Esophagus (tissue), 2 donors: ENCODE measurements at regions not wholly inside any gene's neighbourhood (a gene's known extent, or its start where the extent isn't known, plus 50 kb on each side); places are given as distances from the start of the nearest gene placed in this dataset.
"Not testable (repeated sequence)": the region's sequence is repeated elsewhere in the genome, so short reads cannot be mapped to it uniquely, and the experiment has no call there.

Source experiments
- H3K27ac ChIP-seq, 2 donors: one replicate each; pipeline ENCODE4 v1.5.1; 2013; ENCODE audit warnings: low read depth in 2 of 2, mild to moderate bottlenecking in 2 of 2, inconsistent platforms in 1 of 2, low read length in 1 of 2, moderate library complexity in 1 of 2
- H3K27me3 ChIP-seq, 2 donors: one replicate each; pipeline ENCODE4 v1.6.1; 2013; ENCODE audit warnings: low read length in 2 of 2, control low read depth in 1 of 2, mild to moderate bottlenecking in 1 of 2; ENCODE audit not compliant: insufficient read depth in 2 of 2, control insufficient read depth in 1 of 2
- H3K36me3 ChIP-seq, 2 donors: one replicate each; pipeline ENCODE4 v1.6.1; 2013; ENCODE audit warnings: low read length in 1 of 2; ENCODE audit not compliant: control insufficient read depth in 2 of 2, insufficient read depth in 2 of 2
- H3K4me1 ChIP-seq, 2 donors: one replicate each; pipeline ENCODE4 v1.6.1; 2013; ENCODE audit warnings: low read length in 1 of 2; ENCODE audit not compliant: control insufficient read depth in 2 of 2, insufficient read depth in 2 of 2
- H3K4me3 ChIP-seq, 2 donors: one replicate each; pipeline ENCODE4 v1.5.1; 2013; ENCODE audit warnings: low read length in 2 of 2, mild to moderate bottlenecking in 2 of 2, low read depth in 1 of 2, moderate library complexity in 1 of 2
- H3K9me3 ChIP-seq, 2 donors: one replicate each; pipeline ENCODE4 v1.6.1; 2013; ENCODE audit warnings: mild to moderate bottlenecking in 2 of 2, low read depth in 1 of 2, low read length in 1 of 2, moderate library complexity in 1 of 2; ENCODE audit not compliant: control insufficient read depth in 2 of 2, insufficient read depth in 1 of 2
- WGBS, 2 donors: extraction: QIAGEN DNeasy Blood & Tissue Kit; methylation state at CpG; one replicate each; pipeline ENCODE4 v1.1.7; 2013; 5-methylcytosine and 5-hydroxymethylcytosine counted together
- donor health status: healthy with polysubstance abuse.
- donor health status: Bipolar disorder and iron deficiency.

DNA sequence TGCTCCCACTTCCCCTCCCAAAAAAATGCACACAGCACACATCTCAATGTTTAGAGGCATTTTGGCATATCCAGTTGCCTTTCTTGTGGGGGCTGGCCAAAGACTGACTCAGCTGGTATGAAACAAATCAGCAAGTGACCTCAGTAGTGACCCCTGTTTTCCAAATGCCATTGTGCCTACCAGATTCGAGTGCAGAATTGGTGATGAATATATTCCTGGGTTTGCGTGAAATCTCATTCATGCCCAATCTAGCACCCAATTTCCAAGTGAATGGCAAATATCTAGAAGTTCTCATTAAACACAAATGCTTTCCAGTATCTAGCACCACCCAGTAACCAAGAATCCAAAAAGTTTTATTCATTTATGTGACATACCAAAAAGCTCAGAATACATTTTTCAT lies 83.6 kb downstream of the FOXD4L6 start:
- not testable (repeated sequence) for H3K4me3 ChIP-seq, H3K9me3 ChIP-seq, H3K4me1 ChIP-seq, H3K27ac ChIP-seq, H3K27me3 ChIP-seq, H3K36me3 ChIP-seq
- WGBS, 2 donors = 82 to 84% methylated on average over 2 of the region's 2 CpGs

DNA sequence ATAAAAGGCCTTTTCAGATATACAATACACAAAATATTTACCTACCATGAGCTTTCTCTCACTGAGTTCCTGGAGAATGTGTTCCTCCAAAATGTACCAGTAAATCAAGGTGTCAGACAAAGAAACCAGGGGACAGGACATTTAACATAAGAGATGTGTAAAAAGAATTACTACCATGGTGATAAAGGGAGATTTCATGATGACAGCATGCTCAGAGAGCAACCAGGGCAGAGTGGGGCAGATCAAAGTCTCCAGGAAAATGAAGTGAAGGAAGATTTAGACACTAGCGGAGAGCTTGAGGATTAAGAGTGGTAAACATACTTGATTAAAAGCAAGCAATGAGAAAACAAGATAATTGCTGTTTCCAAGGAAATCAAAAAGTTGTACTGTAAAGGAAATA lies 85.0 kb downstream of the FOXD4L6 start:
- no CpG with 5 or more reads among the region's 1 CpG for WGBS, 2 donors
- not testable (repeated sequence) for H3K4me1 ChIP-seq, H3K9me3 ChIP-seq, H3K4me3 ChIP-seq, H3K27me3 ChIP-seq, H3K36me3 ChIP-seq, H3K27ac ChIP-seq

DNA sequence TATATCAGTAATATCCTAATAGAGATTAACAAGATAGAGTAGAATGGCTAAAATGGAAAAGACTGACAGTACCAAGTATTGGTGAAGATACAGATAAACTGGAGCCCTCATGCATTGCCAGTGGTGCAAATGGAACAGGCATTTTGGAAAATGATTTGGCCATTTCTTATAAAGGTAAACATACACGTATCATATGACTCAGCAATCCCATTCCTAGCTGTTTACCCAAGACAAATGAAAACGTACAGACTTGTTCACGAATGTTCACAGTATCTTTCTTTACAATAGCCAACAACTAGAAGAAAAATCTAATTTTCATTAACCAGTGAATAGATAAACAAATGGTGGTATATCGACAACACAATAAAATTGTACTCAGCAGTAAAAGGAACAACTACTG lies 86.4 kb downstream of the FOXD4L6 start:
- not testable (repeated sequence) for H3K9me3 ChIP-seq, H3K27ac ChIP-seq, H3K4me3 ChIP-seq, H3K27me3 ChIP-seq, H3K4me1 ChIP-seq, H3K36me3 ChIP-seq
- WGBS, 2 donors = 52 to 59% methylated on average over 4 of the region's 4 CpGs

DNA sequence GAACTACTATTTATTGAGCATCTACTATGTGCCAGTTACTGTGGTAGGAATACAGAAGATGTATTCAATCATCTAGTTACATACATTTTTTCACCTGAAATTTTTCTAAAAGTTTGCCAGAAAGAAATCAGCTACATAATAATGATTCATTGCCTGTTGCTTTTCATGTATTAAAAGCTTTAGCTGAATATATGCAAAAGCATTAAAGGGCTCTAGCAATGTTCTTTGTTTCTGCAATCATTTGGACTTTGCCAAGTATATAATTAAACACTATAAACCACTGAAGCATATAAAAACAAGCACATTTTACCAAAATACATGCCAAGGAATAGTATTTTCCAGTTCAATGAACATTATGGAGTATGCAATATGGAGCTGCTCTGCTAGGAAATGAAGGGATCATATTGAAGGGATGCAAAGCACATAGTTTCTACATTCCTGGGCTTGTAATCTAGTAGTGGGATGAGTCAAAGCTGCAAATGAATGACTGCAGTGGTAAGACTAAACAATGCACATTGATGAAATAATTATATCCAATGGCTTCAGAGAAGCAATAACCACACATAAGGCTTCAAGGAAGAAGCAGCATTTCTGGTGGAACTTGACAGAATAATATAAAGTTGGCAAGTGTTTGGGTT lies 87.7 kb downstream of the FOXD4L6 start:
- H3K4me1 ChIP-seq, H3K27me3 ChIP-seq, H3K9me3 ChIP-seq, H3K4me3 ChIP-seq, H3K27ac ChIP-seq, H3K36me3 ChIP-seq: not testable (repeated sequence)

DNA sequence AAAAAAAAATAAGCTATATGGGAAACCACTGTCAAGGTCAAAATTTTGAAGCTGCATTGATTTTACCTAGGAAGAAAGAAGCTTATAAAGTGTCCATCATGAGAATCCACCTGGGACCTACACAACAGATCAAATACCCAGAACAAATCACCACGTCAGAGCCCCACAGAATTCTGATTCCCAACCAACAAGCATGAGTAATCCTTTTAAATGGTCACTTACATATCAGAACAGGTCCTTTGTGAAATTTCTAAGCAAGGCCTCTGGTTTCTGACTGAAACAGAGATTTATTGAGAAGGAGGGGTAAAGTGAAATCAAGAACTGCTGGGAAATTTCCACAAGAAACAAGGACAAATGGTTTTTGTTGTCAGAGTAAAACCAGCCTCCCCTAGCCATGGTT lies 93.2 kb downstream of the FOXD4L6 start:
- not testable (repeated sequence) for H3K4me3 ChIP-seq, H3K4me1 ChIP-seq, H3K27ac ChIP-seq, H3K27me3 ChIP-seq, H3K36me3 ChIP-seq, H3K9me3 ChIP-seq
- 81 to 87% methylated on average over 1 of the region's 1 CpG for WGBS, 2 donors

DNA sequence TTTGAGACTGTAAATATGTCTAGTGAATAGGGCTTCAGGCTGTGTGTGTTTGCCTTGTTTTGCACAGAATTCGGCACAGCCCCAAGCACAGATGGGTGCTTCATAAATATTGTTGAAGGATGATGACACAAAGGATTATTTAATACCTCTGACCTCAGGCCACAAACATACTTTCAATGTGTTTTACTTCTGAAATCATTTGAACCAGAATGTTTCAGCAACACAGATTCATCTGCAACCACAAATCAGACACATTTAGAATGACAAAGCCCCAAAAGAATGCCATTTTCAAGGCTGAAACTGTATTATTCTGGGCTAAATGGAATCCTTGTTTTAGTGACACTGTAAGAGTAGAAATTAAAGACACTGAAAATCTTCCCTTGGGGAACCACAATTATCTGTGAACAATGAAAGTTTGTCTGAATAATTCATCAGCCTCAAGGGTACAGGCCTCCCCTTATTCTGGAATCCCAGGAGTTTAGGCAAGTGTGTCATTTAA lies 93.7 kb downstream of the FOXD4L6 start:
- H3K4me3 ChIP-seq, H3K27ac ChIP-seq, H3K36me3 ChIP-seq, H3K9me3 ChIP-seq, H3K27me3 ChIP-seq, H3K4me1 ChIP-seq: not testable (repeated sequence)
- 35 to 71% methylated on average over 1 of the region's 1 CpG for WGBS, 2 donors

DNA sequence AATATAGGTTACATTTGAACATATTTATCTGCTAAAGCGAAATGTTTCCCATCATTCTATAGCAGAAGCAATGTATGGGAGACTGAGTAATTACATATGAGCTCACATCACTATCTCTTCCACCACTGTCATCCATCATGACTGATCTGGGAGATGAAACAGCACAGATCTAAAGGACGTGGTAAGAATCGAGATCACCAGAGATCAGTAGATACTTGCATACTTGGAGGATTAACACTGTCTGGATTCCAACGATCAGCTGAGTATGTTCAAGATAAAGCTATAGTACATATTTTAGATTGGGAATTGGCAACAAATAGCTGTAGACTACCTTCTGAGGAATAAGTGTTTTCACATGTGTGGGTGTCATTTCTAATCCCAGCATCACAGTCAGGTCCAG lies 94.6 kb downstream of the FOXD4L6 start:
- WGBS, 2 donors = 79 to 80% methylated on average over 4 of the region's 4 CpGs
- H3K27ac ChIP-seq, H3K9me3 ChIP-seq, H3K4me3 ChIP-seq, H3K4me1 ChIP-seq, H3K27me3 ChIP-seq, H3K36me3 ChIP-seq: not testable (repeated sequence)

DNA sequence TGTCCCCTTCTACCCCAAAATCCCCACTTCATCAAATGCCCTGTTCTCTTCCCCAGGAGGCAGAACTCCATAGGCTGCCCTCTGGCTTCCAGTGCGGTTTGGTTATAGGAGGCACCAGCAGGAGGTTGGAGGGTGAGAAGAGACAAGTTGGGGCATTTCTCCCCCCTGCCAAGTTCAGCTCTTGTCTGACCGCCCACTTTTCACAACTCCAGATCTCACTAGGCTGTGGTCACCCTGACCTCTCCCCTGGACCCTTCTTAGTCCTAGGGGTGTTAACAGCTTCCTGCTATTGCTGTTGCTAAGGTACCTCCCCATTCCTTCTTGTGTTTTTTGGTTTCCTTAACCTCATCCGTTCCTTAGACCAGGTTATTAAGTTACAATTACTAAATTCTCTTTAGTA lies 95.1 kb downstream of the FOXD4L6 start:
- 78 to 81% methylated on average over 3 of the region's 3 CpGs for WGBS, 2 donors
- H3K4me3 ChIP-seq, H3K36me3 ChIP-seq, H3K4me1 ChIP-seq, H3K27ac ChIP-seq, H3K27me3 ChIP-seq, H3K9me3 ChIP-seq: not testable (repeated sequence)

DNA sequence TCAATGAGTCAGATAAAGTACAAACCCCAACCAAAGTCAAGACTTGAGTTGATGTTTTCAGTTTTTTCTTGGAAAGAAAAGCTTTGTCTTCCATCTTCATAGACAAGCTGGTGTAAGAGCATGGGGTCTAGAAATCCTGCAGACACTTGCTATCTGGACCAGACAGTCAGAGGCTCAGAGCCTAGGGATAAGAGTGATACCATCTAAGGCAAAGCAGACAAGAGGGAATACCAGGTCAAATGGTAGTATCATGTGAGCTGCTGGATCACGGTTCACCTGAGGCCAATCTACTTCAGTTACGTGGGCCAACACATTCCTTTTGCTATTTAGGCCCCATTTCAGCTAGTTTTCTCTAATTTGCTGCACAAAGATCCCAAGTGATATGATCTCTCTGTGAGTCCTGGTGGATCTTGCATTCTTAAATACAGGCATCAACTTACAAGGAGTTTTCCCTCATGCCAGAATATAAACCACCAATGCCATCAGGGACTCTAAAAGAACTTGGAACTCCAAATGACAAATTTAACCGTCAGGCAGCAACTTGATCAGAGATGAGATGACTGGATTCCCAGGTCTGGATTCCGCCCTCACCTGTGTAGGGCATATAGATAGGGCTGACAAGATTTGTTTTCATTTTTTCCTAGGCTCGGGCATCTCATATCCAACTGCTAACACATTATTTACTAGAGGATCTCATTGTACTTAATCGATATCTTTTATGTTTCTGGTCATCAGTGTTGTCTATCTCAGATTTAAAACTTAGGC lies 101.4 kb downstream of the FOXD4L6 start:
- H3K9me3 ChIP-seq, H3K4me3 ChIP-seq, H3K27ac ChIP-seq, H3K27me3 ChIP-seq, H3K4me1 ChIP-seq, H3K36me3 ChIP-seq: not testable (repeated sequence)
- 85 to 88% methylated on average over 6 of the region's 6 CpGs for WGBS, 2 donors

DNA sequence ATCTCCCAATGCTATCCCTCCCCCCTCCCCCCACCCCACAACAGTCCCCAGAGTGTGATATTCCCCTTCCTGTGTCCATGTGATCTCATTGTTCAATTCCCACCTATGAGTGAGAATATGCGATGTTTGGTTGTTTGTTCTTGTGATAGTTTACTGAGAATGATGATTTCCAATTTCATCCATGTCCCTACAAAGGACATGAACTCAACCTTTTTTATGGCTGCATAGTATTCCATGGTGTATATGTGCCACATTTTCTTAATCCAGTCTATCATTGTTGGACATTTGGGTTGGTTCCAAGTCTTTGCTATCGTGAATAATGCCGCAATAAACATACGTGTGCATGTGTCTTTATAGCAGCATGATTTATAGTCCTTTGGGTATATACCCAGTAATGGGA lies 106.1 kb downstream of the FOXD4L6 start:
- not testable (repeated sequence) for H3K27ac ChIP-seq, H3K4me3 ChIP-seq, H3K27me3 ChIP-seq, H3K36me3 ChIP-seq, H3K4me1 ChIP-seq, H3K9me3 ChIP-seq
- 98% methylated on average over 1 of the region's 4 CpGs for WGBS, 2 donors
